ENCODE measurements at regions not wholly inside any gene's neighbourhood (a gene's known extent, or its start where the extent isn't known, plus 50 kb on each side); places are given as distances from the start of the nearest gene placed in this dataset.
"Not testable (repeated sequence)": the region's sequence is repeated elsewhere in the genome, so short reads cannot be mapped to it uniquely, and the experiment has no call there.

DNA sequence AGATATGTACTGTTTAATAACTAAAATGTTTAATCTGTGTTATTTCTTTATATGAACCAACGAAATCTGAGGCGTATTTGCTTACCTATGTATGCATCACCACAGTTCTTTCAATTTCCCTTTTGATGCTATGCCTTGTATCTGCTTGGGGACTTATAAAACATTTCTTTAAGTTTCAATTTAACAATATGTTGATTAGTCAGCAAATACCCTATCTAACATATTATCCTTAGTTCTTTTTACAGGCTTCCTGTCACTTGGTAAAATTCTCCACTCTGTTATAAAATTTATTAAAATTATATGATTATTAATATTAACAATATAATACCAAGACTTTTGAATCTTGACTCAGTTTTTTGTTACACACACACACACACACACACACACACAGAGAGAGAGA is 174.3 kb downstream of the CPS1 start:
- DNase-seq (ENCODE audit: low read depth): no peak

DNA sequence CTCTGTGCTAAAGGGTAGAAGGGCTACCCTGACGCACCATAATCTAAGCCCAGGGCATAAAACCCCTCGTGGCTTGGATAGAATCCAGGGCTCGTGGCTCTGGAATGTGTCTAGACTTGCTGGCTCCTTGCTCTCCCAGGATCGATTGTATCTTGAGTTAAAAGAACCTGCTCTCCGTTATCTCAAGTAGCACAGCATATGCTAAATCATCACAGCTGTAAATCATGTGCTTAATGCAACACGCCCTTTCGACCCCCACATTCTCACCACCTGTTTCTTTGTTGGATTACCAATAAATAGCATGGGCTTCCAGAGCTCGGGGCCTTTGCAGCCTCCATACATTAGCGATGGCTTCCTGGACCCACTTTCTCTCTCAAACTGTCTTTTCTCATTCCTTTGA is 190.4 kb downstream of the CPS1 start:
- not testable (repeated sequence) for DNase-seq (ENCODE audit: low read depth)

DNA sequence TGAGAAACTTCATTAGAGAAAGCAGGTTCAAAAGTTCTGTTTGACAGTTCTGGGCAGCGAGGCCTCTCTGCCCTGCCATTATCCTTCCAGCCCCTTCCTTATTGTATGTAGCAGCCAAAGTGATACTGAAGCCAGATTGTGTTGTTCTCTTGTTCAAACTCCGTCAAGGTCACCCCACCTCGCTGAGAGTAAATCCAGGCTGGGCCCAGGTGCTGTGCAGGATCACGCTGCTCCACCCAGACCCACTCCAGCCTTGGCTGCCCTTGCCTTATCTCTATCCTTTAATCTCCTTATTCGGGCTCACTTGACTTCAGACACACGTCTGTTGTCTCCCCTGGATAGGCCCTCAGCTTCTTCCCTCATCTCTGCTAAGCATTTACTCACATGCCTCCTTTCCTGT is 196.1 kb downstream of the CPS1 start:
- DNase-seq (ENCODE audit: low read depth): no peak

DNA sequence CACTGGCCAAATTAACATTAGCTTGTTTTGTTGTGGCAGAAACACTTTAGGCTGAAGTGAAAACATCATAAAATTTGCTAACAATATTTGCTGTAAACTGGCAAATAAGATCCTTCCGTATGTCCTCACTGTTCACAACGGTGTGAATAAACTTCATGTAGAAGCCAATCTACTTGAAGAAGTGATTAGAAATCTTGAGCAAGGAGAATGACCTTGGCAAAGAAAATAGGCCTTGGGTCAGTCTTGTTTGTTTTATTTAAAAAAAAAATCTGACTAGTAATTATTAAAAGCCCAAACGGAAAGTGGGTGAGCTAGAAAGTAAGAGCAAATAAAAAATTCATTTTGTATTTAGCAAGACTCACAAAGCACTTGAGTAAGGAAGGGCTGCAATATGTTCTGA is 197.0 kb downstream of the CPS1 start:
- no peak for DNase-seq (ENCODE audit: low read depth)

DNA sequence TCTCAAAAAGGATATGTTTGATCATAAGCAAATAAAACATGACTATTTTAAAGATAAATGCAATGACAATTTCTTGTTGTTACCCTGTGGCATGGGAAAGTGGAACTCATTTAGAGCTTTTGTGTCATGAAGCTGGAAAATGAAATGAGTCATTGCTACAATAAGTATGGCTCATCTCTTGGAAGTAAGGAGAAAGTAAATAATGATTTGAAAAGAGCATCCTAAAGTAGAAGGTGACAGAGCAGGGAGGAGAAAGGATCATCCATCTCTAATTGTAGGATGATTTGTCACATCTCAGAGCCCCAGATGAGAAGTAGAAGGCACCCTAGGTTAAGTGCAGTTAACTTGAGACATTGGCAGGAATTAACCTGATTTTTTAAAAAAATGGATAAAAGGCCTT is 200.5 kb downstream of the CPS1 start:
- no peak for DNase-seq (ENCODE audit: low read depth)

DNA sequence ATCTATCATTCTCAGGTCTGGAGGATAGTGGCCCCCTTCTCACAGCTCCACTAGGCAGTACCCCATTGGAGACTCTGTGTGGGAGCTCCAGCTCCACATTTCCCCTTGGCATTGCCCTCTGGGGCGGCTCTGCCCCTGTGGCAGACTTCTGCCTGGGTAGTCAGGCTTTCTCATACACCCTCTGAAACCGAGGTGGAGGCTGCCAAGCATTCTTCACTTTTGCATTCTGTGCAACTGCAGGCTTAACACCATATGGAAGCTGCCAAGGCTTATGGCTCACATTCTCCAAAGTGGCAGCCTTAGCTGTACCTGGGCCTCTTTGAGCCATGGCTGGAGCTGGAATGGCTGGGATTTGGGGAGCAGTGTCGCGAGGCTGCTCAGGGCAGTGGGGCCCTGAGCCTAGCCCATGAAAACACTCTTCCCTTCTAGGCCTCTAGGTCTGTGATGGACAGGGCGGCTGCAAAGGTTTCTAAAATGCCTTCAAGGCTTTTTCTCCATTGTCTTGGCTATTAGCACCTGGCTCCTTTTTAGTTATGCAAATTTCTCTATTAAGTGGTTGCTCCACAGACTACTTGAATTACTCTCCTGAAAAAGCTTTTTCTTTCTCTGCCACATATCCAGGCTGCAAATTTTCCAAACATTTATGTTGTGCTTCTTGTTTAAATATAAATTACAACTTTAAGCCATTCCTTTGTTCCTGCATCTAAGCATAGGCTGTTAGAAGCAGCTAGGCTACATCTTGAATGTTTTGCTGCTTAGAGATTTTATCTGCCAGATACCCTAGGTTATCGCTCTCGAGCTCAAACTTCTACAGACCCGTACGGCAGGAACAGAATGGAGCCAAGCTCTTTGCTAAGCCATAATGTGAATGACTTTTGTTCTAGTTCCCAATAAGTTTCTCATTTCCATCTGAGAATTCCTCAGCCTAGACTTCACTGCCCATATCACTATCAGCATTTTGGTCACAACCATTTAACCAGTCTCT is 206.5 kb downstream of the CPS1 start:
- no peak for DNase-seq (ENCODE audit: low read depth)

DNA sequence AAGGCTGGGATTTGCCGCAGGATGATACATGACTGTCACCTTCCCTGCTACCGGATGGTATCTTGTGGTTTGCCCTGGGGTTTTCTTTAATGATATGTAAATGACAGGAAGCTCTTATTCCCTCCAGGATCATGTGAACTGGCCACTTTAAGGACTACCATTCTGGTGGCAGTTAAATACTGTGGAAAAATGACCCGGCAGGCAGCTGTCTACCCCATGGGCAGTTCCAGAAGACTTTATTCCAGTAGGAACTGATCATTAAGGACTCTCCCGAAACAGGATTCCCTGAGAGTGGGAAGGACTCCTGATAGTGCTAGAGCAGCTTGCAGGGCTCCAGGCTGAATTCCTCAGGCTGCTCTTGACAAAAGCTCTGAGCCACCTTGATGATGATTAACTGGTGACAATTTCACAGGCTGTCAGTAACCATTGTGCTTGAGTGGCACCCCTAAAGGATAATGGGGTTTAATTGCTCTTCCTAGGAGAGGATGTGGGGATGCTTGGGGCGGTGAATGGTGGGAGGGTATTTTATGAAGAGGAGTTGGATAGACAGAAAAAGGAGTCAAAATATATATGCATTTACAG is 212.0 kb downstream of the CPS1 start:
- DNase-seq (ENCODE audit: low read depth): no peak

DNA sequence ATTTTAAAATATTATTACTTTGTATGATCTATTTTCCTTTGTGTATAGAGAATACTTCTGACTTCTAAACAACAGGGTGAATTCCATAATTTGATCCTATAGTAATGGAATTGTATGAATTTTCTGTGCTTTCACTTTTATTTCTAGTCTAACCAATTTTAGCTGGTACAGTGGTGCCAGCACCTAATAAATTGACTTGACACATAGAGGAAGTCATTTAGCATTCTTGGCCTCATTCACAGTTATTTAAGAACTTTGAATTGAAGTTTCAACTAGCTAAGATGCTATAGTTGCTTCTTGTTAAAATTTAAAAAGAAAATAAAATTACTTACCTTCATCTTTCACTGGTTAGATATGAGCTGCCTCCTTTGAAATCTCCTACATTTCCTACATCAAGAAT is 220.4 kb downstream of the CPS1 start:
- DNase-seq (ENCODE audit: low read depth): no peak

DNA sequence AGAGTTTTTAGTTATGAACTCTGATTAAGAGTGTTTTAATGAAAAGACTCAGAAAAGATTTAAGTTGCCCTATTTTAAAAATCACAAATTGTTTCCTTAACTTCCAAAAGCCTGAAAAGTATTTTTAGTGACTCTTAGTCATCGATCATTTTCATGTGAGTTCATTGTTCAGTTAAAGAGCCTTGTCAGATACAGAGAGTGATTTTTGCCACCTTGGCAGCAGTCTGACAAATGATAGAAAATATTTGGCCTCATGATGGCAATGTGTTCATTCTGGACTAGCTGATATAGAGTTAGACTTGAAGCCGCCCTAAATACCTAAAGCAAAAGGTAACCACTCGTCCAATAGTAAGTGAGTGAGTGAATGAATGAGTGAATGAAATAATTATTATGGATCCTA is 225.8 kb downstream of the CPS1 start:
- no peak for DNase-seq (ENCODE audit: low read depth)

DNA sequence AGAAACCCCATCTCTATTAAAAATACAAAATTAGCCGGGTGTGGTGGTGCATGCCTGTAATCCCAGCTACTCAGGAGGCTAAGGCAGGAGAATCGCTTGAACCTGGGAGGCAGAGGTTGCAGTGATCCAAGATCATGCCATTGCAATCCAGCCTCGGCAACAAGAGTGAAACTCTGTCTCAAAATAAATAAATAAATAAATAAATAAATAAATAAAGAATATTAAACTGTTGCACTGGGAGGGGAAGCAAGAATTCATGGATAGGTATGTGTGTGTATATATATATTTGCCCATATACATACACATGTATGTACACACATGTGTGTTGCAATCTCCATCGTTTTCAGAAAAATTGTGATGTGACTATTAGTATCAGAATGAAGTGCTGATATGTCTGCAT is 231.4 kb downstream of the CPS1 start:
- not testable (repeated sequence) for DNase-seq (ENCODE audit: low read depth)

DNA sequence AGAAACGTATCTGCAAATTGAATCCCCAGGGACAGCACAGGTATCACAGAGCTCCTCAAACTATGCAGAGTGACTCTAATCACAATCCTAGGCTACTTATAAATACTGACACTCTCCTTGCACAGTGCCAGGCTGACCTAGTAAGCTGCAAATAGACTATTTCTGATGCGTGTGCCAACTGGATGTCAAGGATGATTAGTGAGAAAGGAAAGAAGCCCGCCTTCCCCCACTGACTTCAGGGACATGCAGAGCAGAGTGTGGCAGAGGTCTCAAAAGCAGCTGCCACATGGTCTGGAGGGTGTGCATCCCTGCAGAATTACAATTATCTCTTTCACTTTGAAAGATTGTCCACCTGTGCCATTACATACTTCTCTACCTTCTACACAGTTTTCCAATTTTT is 235.6 kb downstream of the CPS1 start:
- DNase-seq (ENCODE audit: low read depth): no peak

DNA sequence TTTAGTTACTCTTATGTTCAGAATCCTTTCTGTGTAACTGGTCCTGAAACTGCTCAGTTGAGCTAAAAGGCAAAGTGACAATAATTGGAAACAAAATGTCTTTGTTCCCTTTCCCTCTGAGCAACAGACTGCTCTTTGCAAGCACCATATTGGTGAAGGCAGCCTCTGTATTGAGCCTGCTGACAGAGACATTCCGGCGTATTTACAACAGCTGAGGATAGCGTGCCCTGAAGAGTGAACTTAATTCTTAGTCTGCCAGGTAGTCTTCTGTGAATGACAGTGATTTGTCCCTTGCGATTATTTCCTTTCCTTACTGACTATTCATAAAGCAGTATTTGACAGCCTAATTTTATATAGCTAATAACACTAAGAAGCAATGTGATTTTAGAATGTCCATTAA is 239.1 kb downstream of the CPS1 start:
- DNase-seq (ENCODE audit: low read depth): no peak

DNA sequence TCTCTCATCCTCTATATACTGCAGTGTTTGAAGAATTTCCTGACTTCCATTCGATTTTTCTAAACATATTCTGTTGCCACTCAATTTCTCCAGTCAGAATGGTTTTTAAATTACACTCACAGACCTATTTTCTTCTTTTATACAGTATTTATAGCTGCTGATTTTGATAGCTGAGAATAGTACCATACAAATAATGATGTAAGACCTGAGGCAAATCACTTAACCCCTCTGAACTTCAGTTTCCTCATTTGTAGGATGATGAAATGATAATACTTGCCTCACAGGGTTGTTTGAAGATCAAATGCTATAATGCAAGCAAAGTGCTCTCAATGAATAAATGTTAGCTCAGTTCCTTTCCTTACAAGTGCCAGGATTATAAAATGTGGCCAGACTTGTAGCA is 241.8 kb downstream of the CPS1 start:
- DNase-seq (ENCODE audit: low read depth): no peak

DNA sequence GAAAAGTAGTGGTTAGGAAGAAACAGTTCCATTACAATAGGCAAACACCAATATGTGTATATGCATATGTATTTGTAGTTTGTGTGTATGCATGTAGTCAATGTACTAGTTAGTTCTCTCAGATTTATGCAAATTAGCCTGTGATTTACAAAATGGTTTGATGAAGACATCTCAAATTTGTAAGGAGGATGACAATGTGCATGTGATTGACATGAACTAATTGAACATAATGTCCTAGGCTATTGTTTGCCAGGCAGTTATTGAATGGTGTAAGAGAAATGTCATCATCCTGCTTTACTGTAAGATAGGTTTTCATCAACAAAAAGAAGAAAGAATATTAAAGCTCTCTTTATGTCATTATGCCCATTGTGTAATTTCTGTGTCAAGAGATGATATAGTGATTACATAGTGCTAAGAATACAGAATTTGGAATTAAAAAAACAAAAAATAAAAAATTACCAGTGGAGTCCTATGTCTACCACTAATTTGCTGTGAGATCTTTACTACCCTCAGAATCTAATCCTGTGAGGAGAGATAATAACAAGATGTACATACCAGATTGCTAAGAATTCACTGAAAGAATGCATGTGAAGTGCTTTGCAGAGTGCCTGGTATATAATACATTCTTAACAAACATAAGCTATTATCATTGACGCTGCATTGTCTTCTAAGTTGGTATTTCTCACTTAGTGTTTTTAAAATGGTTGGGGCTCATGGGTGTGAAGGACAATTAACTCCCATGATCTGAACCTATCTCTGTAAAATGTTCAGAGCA is 258.0 kb downstream of the CPS1 start:
- no peak for DNase-seq (ENCODE audit: low read depth)

DNA sequence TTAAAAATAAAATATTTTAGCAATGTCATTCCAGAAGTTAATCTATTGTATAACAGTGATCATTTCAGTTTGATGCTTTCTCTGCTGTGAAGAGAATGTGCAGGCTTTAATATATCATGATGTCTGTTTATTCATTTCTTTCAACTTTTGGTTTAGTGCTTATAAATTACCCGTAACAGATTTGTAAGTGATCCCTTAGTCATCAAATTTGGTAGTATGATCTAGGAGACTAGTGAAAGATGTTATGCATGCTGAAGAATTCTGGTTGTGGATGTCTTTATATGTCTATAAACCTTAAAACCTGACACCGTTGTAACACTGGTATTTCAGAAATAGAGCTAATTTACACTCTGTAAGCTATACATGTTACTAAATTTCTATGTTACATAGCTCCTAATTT is 260.4 kb downstream of the CPS1 start:
- DNase-seq (ENCODE audit: low read depth): no peak

DNA sequence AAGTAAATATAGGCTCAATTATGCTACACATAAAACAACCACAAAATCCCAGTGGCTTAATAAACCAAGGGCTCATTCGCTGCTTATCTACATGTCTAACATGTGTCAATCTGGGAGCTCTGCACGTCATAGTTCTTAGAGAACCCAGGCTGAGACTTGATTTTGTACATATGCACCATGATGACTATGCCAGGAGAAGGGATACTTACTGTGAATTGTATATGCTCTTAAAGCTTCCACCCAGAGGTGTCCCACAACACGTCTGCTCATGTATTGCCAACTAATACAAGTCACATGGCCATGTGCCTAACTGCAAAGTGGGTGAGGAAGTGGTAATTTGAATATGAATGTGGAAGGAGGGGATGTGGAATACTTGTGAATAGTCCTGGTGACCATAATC is 262.1 kb downstream of the CPS1 start:
- DNase-seq (ENCODE audit: low read depth): no peak

DNA sequence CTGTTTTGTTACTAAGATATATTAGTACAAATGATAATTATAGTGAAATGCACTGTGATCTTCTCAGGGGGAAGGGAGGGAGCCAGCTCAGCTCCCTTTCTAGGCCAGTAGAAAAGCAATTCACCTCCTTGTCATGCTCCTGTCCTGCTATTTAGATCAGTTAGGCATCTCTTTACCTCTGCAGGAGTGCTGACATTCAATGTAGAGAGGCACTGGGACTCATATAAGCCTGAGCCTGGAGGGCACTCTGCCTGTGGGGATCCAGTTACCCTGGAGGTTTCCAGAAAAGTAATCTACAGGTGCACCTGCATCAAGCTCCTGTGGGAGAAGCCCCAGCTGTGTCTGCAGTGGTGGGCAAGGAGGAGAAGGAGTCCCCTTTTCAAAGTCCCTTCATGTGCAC is 277.0 kb downstream of the CPS1 start:
- no peak for DNase-seq (ENCODE audit: low read depth)

DNA sequence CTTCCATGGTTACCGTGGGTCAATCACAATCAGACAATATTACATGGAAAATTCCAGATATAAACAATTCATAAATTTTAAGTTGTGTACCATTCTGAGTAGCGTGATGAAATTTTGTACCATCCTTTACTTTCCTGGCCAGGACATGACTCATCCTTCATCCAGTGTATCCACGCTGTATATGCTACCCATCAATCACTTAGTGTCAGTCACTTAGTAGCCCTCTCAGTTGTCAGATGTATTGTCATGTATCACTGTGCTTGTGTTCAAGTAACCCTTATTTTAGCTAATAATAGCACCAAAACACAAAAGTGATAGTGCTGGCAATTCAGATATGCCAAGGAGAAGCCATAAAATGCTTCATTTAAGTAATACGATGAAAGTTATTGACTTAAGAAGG is 282.6 kb downstream of the CPS1 start:
- DNase-seq (ENCODE audit: low read depth): no peak

DNA sequence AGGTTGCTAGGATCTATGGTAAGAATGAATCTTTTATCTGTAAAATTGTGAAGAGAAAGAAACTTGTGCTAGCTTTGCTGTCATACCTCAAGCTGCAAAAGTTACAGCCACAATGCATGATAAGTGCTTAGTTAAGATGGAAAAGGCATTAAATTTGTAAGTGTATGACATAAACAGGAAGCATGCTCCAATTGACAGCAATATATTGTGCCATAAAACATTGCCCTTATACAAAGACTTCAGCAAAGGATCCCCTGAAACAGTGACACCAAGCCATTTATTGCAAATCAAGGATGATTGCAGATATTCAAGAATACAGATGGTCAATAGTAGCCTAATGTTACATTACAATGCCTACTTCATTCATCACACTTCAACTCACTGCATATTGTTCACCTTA is 283.1 kb downstream of the CPS1 start:
- DNase-seq (ENCODE audit: low read depth): no peak

DNA sequence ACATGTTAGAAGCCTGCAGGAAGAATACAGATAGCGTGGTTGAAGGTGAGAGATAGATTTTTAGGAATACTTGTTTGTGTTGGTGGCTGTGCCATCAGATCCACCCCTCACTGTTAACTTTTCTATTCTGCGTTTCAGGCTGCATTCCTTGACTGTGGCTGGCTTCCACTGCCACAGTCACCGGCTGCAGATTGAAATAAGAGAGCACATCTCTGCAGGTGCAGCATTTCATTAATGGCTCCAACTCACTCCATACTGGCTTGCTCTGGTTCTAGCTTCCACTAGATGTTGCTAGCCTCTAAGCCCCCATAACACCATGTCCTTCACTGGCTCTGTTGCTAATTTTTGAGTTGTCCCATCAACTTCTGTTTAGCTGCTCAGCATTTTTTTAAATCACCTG is 286.5 kb downstream of the CPS1 start:
- no peak for DNase-seq (ENCODE audit: low read depth)

DNA sequence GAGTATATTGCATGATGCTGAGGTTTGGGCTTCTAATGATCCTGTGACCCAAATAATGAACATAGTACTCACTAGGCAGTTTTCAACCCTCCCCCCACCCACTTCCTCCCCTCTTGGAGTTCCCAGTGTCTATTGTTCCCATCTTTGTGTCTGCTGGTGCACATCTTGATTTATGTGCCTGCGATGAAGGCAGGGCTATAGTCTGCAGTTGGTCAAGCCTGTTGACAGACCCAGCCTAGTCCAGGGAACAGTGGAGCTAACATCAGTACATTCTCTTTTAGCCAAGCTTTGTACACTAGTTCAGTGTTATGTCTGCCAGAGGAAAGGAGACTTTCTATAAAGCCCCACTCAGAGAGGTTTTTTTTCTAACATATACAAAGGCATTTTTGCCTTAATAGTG is 287.6 kb downstream of the CPS1 start:
- DNase-seq (ENCODE audit: low read depth): no peak

DNA sequence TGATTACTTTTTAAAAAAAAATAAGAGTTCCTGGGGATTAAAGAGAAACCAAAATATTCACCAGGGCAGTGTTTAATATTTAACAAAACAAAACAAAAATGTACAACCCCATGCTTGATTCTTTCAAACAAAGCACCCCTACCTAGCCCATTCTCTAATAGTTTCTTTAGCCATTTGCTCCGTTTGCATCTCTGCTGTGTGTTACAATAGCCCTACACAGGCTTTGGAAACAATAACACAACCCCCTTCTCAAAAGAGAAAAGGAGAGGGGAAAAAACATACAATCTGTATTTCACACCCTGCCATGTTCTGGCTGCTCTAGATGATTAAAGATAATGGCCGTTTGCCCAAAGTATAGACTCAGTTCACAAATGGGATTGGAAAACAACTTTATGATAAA is 302.9 kb downstream of the CPS1 start:
- no peak for DNase-seq (ENCODE audit: low read depth)

DNA sequence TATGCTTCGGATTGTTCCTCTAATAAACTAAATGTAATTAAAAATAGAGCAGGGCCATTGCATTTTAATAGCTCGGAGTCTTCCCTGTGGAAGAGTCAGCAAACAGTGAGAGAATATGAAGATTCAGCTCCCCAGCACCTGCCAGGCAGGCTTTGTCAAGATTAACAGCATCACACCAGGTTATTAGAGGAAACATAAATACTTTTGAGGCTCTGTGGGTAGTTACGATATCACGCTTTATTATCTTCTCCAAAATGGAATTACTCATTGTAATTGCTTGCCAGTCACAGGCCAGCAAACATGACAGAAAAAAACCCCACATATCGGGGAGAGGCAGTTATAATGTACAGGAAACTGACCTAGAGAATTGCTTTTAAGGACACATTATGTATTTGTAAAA is 303.9 kb downstream of the CPS1 start:
- no peak for DNase-seq (ENCODE audit: low read depth)
